A673 (cell line): ENCODE measurements at regions not wholly inside any gene's neighbourhood (a gene's known extent, or its start where the extent isn't known, plus 50 kb on each side); places are given as distances from the start of the nearest gene placed in this dataset.

ENCODE experiments used
- BruUV-seq: library from RNA; stranded (reverse); fragments of 400-500 nt; replicated peaks from 2 replicates; lab custom pipeline; 2021; lab: Mats Ljungman, UMichigan
- CTCF ChIA-PET: fragments of 300-600 bp; sonication (Branson Sonifier 250); formaldehyde crosslinking; loops from one replicate; lab custom pipeline; 2022; ENCODE audit warnings: antibody characterized with exemption; lab: Charles Lee
- POLR2A ChIA-PET: fragments of 300-600 bp; sonication (Branson Sonifier 250); formaldehyde crosslinking; loops from one replicate; lab custom pipeline; 2022; ENCODE audit warnings: antibody characterized with exemption; ENCODE audit not compliant: low non-redundant PET; lab: Charles Lee
- DNase-seq: peaks from one replicate; pipeline ENCODE4 v3.0.0-alpha.2; 2015; ENCODE audit warnings: low spot score
- H3K27ac ChIP-seq: fragments of 200-600 bp; sonication (generic); 2 replicates; pipeline ENCODE4 v1.5.1; 2016; ENCODE audit warnings: mixed run types, low read depth, mild to moderate bottlenecking, mixed read lengths, antibody characterized with exemption, low read length; ENCODE audit not compliant: poor library complexity, severe bottlenecking
- H3K27me3 ChIP-seq: fragments of 200-600 bp; sonication (generic); replicated peaks from 2 replicates; pipeline ENCODE4 v1.6.1; 2017; ENCODE audit warnings: mixed run types, low read depth, mild to moderate bottlenecking, mixed read lengths, antibody characterized with exemption, low read length; ENCODE audit not compliant: insufficient read depth, poor library complexity
- H3K36me3 ChIP-seq: fragments of 200-600 bp; sonication (generic); 2 replicates; pipeline ENCODE4 v1.6.1; 2016; ENCODE audit warnings: mixed run types, mild to moderate bottlenecking, mixed read lengths, antibody characterized with exemption, low read length; ENCODE audit not compliant: insufficient read depth, poor library complexity, severe bottlenecking
- H3K4me1 ChIP-seq: fragments of 200-600 bp; sonication (generic); 2 replicates; pipeline ENCODE4 v1.6.1; 2017; ENCODE audit warnings: mixed run types, mild to moderate bottlenecking, mixed read lengths, antibody characterized with exemption, low read length; ENCODE audit not compliant: insufficient read depth, poor library complexity, severe bottlenecking
- H3K4me3 ChIP-seq: fragments of 200-600 bp; sonication (generic); 2 replicates; pipeline ENCODE4 v1.5.1; 2016; ENCODE audit warnings: low read depth, mixed run types, mild to moderate bottlenecking, mixed read lengths, low read length; ENCODE audit not compliant: poor library complexity, severe bottlenecking
- H3K9me3 ChIP-seq: fragments of 200-600 bp; sonication (generic); 2 replicates; pipeline ENCODE4 v1.6.1; 2016; ENCODE audit warnings: mixed run types, low read depth, mild to moderate bottlenecking, mixed read lengths, antibody characterized with exemption, low read length; ENCODE audit not compliant: poor library complexity, severe bottlenecking
- CTCF ChIP-seq: fragments of 300-800, 200-600 bp; sonication (generic); conservative IDR thresholded peaks from 2 replicates; pipeline ENCODE4 v1.5.1; 2017; ENCODE audit warnings: low read depth, mild to moderate bottlenecking, antibody characterized with exemption, low read length, moderate library complexity, mixed read lengths
- EZH2 ChIP-seq: fragments of 200-600 bp; sonication (generic); IDR thresholded peaks from 2 replicates; pipeline ENCODE4 v1.6.1; 2017; ENCODE audit warnings: borderline replicate concordance, low read depth, mild to moderate bottlenecking, mixed read lengths, antibody characterized with exemption, low read length; ENCODE audit not compliant: poor library complexity, severe bottlenecking
- intact Hi-C: fragments of 100-400 bp; cut with micrococcal nuclease; formaldehyde crosslinking; loops from one replicate; pipeline ENCODE4 v1.10.0; 2022; ENCODE audit not compliant: unreplicated experiment

GRCh38 chr2:807300-807699 is 130.1 kb upstream of the TMEM18 start:
- ChIA-PET POLR2A (no interaction called here), CTCF (no interaction called here)
- no peak for DNase-seq
- BruUV-seq, result no TSS peak
- TF ChIP-seq EZH2, result no peak
- no peaks in the 10 kb centered on the region for H3K9me3 ChIP-seq
- no peak overlapping the region for H3K4me3 ChIP-seq
- no peaks in the 10 kb centered on the region for H3K27me3 ChIP-seq
- no peaks in the 10 kb centered on the region for H3K4me1 ChIP-seq
- no peaks in the 10 kb centered on the region for H3K36me3 ChIP-seq
- intact Hi-C loops, result no loop called here
- no peak overlapping the region for H3K27ac ChIP-seq

GRCh38 chr2:805664-806063 is 128.5 kb upstream of the TMEM18 start:
- ChIA-PET POLR2A (no interaction called here), CTCF (no interaction called here)
- H3K36me3 ChIP-seq, result no peaks in the 10 kb centered on the region
- intact Hi-C loops, result no loop called here
- DNase-seq, result no peak
- no peaks in the 10 kb centered on the region for H3K4me1 ChIP-seq
- H3K27ac ChIP-seq, result no peak overlapping the region
- TF ChIP-seq CTCF, result no peak
- no peak for TF ChIP-seq EZH2
- no TSS peak for BruUV-seq
- no peaks in the 10 kb centered on the region for H3K9me3 ChIP-seq
- no peak overlapping the region for H3K4me3 ChIP-seq
- no peaks in the 10 kb centered on the region for H3K27me3 ChIP-seq

- intact Hi-C loops, result no loop called here
- BruUV-seq, result no TSS peak
- Histone ChIP-seq H3K9me3 (no peaks in the 10 kb centered on the region), H3K36me3 (no peaks in the 10 kb centered on the region), H3K4me3 (no peak overlapping the region), H3K27me3 (no peaks in the 10 kb centered on the region), H3K4me1 (no peaks in the 10 kb centered on the region), H3K27ac (no peak overlapping the region)
- TF ChIP-seq CTCF, result no peak
- TF ChIP-seq EZH2, result no peak
- POLR2A ChIA-PET, result no interaction called here
- DNase-seq, result no peak
- CTCF ChIA-PET, result no interaction called here
Observed at GRCh38 chr2:797993-798392, 120.8 kb upstream of the TMEM18 start.

- no peaks in the 10 kb centered on the region for H3K9me3 ChIP-seq
- no peak overlapping the region for H3K4me3 ChIP-seq
- no peaks in the 10 kb centered on the region for H3K4me1 ChIP-seq
- POLR2A ChIA-PET, result no interaction called here
- CTCF ChIA-PET, result no interaction called here
- TF ChIP-seq CTCF (no peak), EZH2 (no peak)
- no TSS peak for BruUV-seq
- no peaks in the 10 kb centered on the region for H3K27me3 ChIP-seq
- H3K36me3 ChIP-seq, result no peaks in the 10 kb centered on the region
- H3K27ac ChIP-seq, result no peak overlapping the region
- DNase-seq, result no peak
- intact Hi-C loops, result no loop called here
Observed at GRCh38 chr2:797556-797955, 120.3 kb upstream of the TMEM18 start.
